Retinal pigment epithelial cell (primary cell): ENCODE measurements at regions not wholly inside any gene's neighbourhood (a gene's known extent, or its start where the extent isn't known, plus 50 kb on each side); places are given as distances from the start of the nearest gene placed in this dataset.
A peak's percentile ranks its signal among the peaks of the same experiment; 100 is the strongest.

Source experiments
- DNase-seq: peaks from one replicate; pipeline ENCODE4 v3.0.0-alpha.2; 2010; ENCODE audit warnings: low read depth
- H3K4me3 ChIP-seq: 2 replicates; pipeline ENCODE4 v1.5.1; 2011; ENCODE audit warnings: mild to moderate bottlenecking, low read length, control low read depth, moderate library complexity
- CTCF ChIP-seq: conservative IDR thresholded peaks from 2 replicates; pipeline ENCODE4 v1.5.1; 2011; ENCODE audit warnings: low read depth, low read length, control low read depth, inconsistent platforms

- TF ChIP-seq CTCF: no peak
- H3K4me3 ChIP-seq: no peak overlapping the region
- DNase-seq: no peak
These were observed 55.3 kb upstream of the GPR6 start for GRCh38 chr6:109922851-109923250.

- peak; percentile 46 for DNase-seq
- H3K4me3 ChIP-seq: no peak overlapping the region
- no peak for TF ChIP-seq CTCF
These were observed 53.0 kb upstream of the GPR6 start for GRCh38 chr6:109925075-109925474.

GRCh38 chr6:109927052-109927451, 51.1 kb upstream of the GPR6 start:
- DNase-seq: no peak
- no peak overlapping the region for H3K4me3 ChIP-seq
- no peak for TF ChIP-seq CTCF
